Stimulated activated naive CD8-positive, alpha-beta T cell treated with anti-CD3 and anti-CD28 coated beads, Interleukin-15, amount 100 ng/mL, for 72 hours (primary cell): ENCODE measurements at regions not wholly inside any gene's neighbourhood (a gene's known extent, or its start where the extent isn't known, plus 50 kb on each side); places are given as distances from the start of the nearest gene placed in this dataset.

Experiments
- ATAC-seq: fragments of 150-1000 bp; cut with Tn5 transposase; 2 replicates; pipeline ENCODE4 v1.10.0; 2021; ENCODE audit warnings: mild to moderate bottlenecking, moderate library complexity
- DNase-seq, 2 donors: peaks; one replicate each; pipeline ENCODE4 v3.0.0; 2021 to 2022
- H3K27ac Mint-ChIP-seq, 2 donors: one replicate each; pipeline ENCODE4 v1.8.0; 2022; ENCODE audit warnings: mild to moderate bottlenecking in 2 of 2, mixed read lengths in 2 of 2, moderate library complexity in 2 of 2
- H3K27me3 Mint-ChIP-seq: one replicate; pipeline ENCODE4 v1.8.0; 2022; ENCODE audit warnings: mixed read lengths
- H3K4me1 Mint-ChIP-seq: one replicate; pipeline ENCODE4 v1.8.0; 2022; ENCODE audit warnings: mild to moderate bottlenecking, mixed read lengths
- H3K4me3 Mint-ChIP-seq, 2 donors: one replicate each; pipeline ENCODE4 v1.8.0; 2022; ENCODE audit warnings: mild to moderate bottlenecking in 2 of 2, mixed read lengths in 2 of 2, moderate library complexity in 1 of 2
- H3K9me3 Mint-ChIP-seq, 2 donors: one replicate each; pipeline ENCODE4 v1.8.0; 2022; ENCODE audit warnings: mixed read lengths in 2 of 2

- H3K4me3 Mint-ChIP-seq: no peak overlapping the region
- no peak overlapping the region for H3K27ac Mint-ChIP-seq
- peaks cover 3 to 24% of the 10 kb centered on the region in 2 donors for H3K9me3 Mint-ChIP-seq
- H3K27me3 Mint-ChIP-seq: no peaks in the 10 kb centered on the region
- DNase-seq (no peak), ATAC-seq (no peak)
- no peaks in the 10 kb centered on the region for H3K4me1 Mint-ChIP-seq
Observed at GRCh38 chr3:55364421-55364820, 122.7 kb downstream of the WNT5A start.

GRCh38 chr3:55362210-55362960, 124.7 kb downstream of the WNT5A start:
- Mint-ChIP-seq H3K27ac (no peak overlapping the region), H3K4me1 (no peaks in the 10 kb centered on the region), H3K4me3 (no peak overlapping the region), H3K27me3 (no peaks in the 10 kb centered on the region), H3K9me3 (peaks cover 5 to 19% of the 10 kb centered on the region in 2 donors)
- DNase-seq (no peak), ATAC-seq (no peak)

- DNase-seq (no peak), ATAC-seq (no peak)
- Mint-ChIP-seq H3K27me3 (no peaks in the 10 kb centered on the region), H3K4me3 (no peak overlapping the region), H3K9me3 (peaks cover 5 to 19% of the 10 kb centered on the region in 2 donors), H3K27ac (no peak overlapping the region), H3K4me1 (no peaks in the 10 kb centered on the region)
Observed at GRCh38 chr3:55357796-55358195, 129.3 kb downstream of the WNT5A start.

- Mint-ChIP-seq H3K27ac (no peak overlapping the region), H3K4me1 (no peaks in the 10 kb centered on the region), H3K9me3 (peaks cover 0 to 7% of the 10 kb centered on the region in 2 donors), H3K27me3 (peaks cover 7% of the 10 kb centered on the region), H3K4me3 (no peak overlapping the region)
- ATAC-seq (no peak), DNase-seq (no peak)
Observed at GRCh38 chr3:55352668-55353067, 134.4 kb downstream of the WNT5A start.

GRCh38 chr3:55349851-55350250, 137.3 kb downstream of the WNT5A start:
- DNase-seq (no peak), ATAC-seq (no peak)
- H3K27me3 Mint-ChIP-seq: peaks cover 10% of the 10 kb centered on the region
- no peak overlapping the region for H3K27ac Mint-ChIP-seq
- no peak overlapping the region for H3K4me3 Mint-ChIP-seq
- peaks cover 6 to 8% of the 10 kb centered on the region in 2 donors for H3K9me3 Mint-ChIP-seq
- no peaks in the 10 kb centered on the region for H3K4me1 Mint-ChIP-seq

GRCh38 chr3:55343486-55344357, 143.4 kb downstream of the WNT5A start:
- H3K9me3 Mint-ChIP-seq: peaks cover 11 to 14% of the 10 kb centered on the region in 2 donors
- DNase-seq (no peak), ATAC-seq (no peak)
- H3K27ac Mint-ChIP-seq: no peak overlapping the region
- H3K4me1 Mint-ChIP-seq: no peaks in the 10 kb centered on the region
- H3K27me3 Mint-ChIP-seq: peaks cover 9% of the 10 kb centered on the region
- H3K4me3 Mint-ChIP-seq: no peak overlapping the region

GRCh38 chr3:55341502-55342031, 145.5 kb downstream of the WNT5A start:
- peaks cover 9% of the 10 kb centered on the region for H3K27me3 Mint-ChIP-seq
- H3K9me3 Mint-ChIP-seq: peaks cover 11 to 19% of the 10 kb centered on the region in 2 donors
- H3K4me1 Mint-ChIP-seq: no peaks in the 10 kb centered on the region
- no peak for ATAC-seq
- H3K27ac Mint-ChIP-seq: no peak overlapping the region
- DNase-seq: no peak
- H3K4me3 Mint-ChIP-seq: no peak overlapping the region

GRCh38 chr3:55339819-55340218, 147.3 kb downstream of the WNT5A start:
- H3K27me3 Mint-ChIP-seq: peaks cover 7% of the 10 kb centered on the region
- H3K4me1 Mint-ChIP-seq: no peaks in the 10 kb centered on the region
- no peak overlapping the region for H3K27ac Mint-ChIP-seq
- ATAC-seq (no peak), DNase-seq (no peak)
- no peak overlapping the region for H3K4me3 Mint-ChIP-seq
- peaks cover 5 to 14% of the 10 kb centered on the region in 2 donors for H3K9me3 Mint-ChIP-seq

GRCh38 chr3:55339390-55339789, 147.7 kb downstream of the WNT5A start:
- Mint-ChIP-seq H3K9me3 (peaks cover 1 to 10% of the 10 kb centered on the region in 2 donors), H3K27ac (no peak overlapping the region), H3K4me3 (no peak overlapping the region)

GRCh38 chr3:55337641-55338180, 149.4 kb downstream of the WNT5A start:
- Mint-ChIP-seq H3K27ac (no peak overlapping the region), H3K27me3 (no peaks in the 10 kb centered on the region), H3K4me1 (no peaks in the 10 kb centered on the region), H3K9me3 (peaks cover 4 to 8% of the 10 kb centered on the region in 2 donors), H3K4me3 (no peak overlapping the region)
- ATAC-seq (no peak), DNase-seq (no peak)

More at GRCh38 chr3:55339390-55339789, 147.7 kb downstream of the WNT5A start:
- H3K4me1 Mint-ChIP-seq: no peaks in the 10 kb centered on the region
- no peak for ATAC-seq
- no peak for DNase-seq
- H3K27me3 Mint-ChIP-seq: peaks cover 2% of the 10 kb centered on the region

- H3K27me3 Mint-ChIP-seq: no peaks in the 10 kb centered on the region
- no peak overlapping the region for H3K27ac Mint-ChIP-seq
- no peaks in the 10 kb centered on the region for H3K4me1 Mint-ChIP-seq
- H3K4me3 Mint-ChIP-seq: no peak overlapping the region
- ATAC-seq (no peak), DNase-seq (no peak)
- peaks cover 4 to 15% of the 10 kb centered on the region in 2 donors for H3K9me3 Mint-ChIP-seq
Observed at GRCh38 chr3:55333923-55334322, 153.2 kb downstream of the WNT5A start.

- Mint-ChIP-seq H3K9me3 (peaks cover 4 to 9% of the 10 kb centered on the region in 2 donors), H3K27me3 (no peaks in the 10 kb centered on the region), H3K27ac (no peak overlapping the region), H3K4me1 (no peaks in the 10 kb centered on the region), H3K4me3 (no peak overlapping the region)
- DNase-seq: no peak
- ATAC-seq: no peak
Observed at GRCh38 chr3:55333046-55333445, 154.1 kb downstream of the WNT5A start.

GRCh38 chr3:55332176-55332575, 154.9 kb downstream of the WNT5A start:
- Mint-ChIP-seq H3K4me3 (no peak overlapping the region), H3K27me3 (no peaks in the 10 kb centered on the region), H3K4me1 (no peaks in the 10 kb centered on the region), H3K27ac (no peak overlapping the region), H3K9me3 (peaks cover 4 to 9% of the 10 kb centered on the region in 2 donors)
- DNase-seq (no peak), ATAC-seq (no peak)

GRCh38 chr3:55331524-55331923, 155.6 kb downstream of the WNT5A start:
- ATAC-seq (no peak), DNase-seq (no peak)
- Mint-ChIP-seq H3K4me1 (no peaks in the 10 kb centered on the region), H3K4me3 (no peak overlapping the region), H3K27me3 (no peaks in the 10 kb centered on the region), H3K9me3 (peaks cover 4 to 9% of the 10 kb centered on the region in 2 donors), H3K27ac (no peak overlapping the region)

GRCh38 chr3:55330756-55331155, 156.3 kb downstream of the WNT5A start:
- ATAC-seq (no peak), DNase-seq (no peak)
- Mint-ChIP-seq H3K9me3 (peaks cover 4 to 9% of the 10 kb centered on the region in 2 donors), H3K27me3 (no peaks in the 10 kb centered on the region), H3K4me3 (no peak overlapping the region), H3K27ac (no peak overlapping the region), H3K4me1 (no peaks in the 10 kb centered on the region)
